ENCODE measurements at regions not wholly inside any gene's neighbourhood (a gene's known extent, or its start where the extent isn't known, plus 50 kb on each side); places are given as distances from the start of the nearest gene placed in this dataset.

GRCh38 chr16:64421515-64421914, 700.3 kb downstream of the CDH11 start:
- no peaks in the 10 kb centered on the region for H3K27me3 Mint-ChIP-seq (ENCODE audit: low read depth in 2 of 2)
- H3K9me3 Mint-ChIP-seq = peaks cover 19 to 29% of the 10 kb centered on the region in 2 donors
- H3K36me3 Mint-ChIP-seq = no peaks in the 10 kb centered on the region
- DNase-seq = no peak
- 55% methylated on average over 1 of the region's 1 CpG for WGBS (ENCODE audit: insufficient coverage)
- Histone ChIP-seq H3K36me3 (ENCODE audit: control insufficient read depth, insufficient read depth, low read length) (no peaks in the 10 kb centered on the region), H3K27me3 (ENCODE audit: control insufficient read depth, insufficient read depth, low read length) (no peaks in the 10 kb centered on the region), H3K4me1 (ENCODE audit: control insufficient read depth, insufficient read depth, low read length) (no peaks in the 10 kb centered on the region), H3K4me3 (ENCODE audit: low read length) (no peak overlapping the region), H3K9me3 (ENCODE audit: control insufficient read depth, insufficient read depth, low read length) (no peaks in the 10 kb centered on the region), H3K27ac (ENCODE audit: low read length) (no peak overlapping the region)
- TF ChIP-seq CTCF (IDR thresholded peaks at IDR 0.05) = no peak
- intact Hi-C loops (cut with micrococcal nuclease) = no loop called here
- H3K4me3 Mint-ChIP-seq = no peak overlapping the region
- no peak for ATAC-seq
- H3K27ac Mint-ChIP-seq = no peak overlapping the region
- no peaks in the 10 kb centered on the region for H3K4me1 Mint-ChIP-seq

- Mint-ChIP-seq H3K27ac (no peak overlapping the region), H3K9me3 (peaks cover 18 to 25% of the 10 kb centered on the region in 2 donors), H3K36me3 (no peaks in the 10 kb centered on the region), H3K4me1 (no peaks in the 10 kb centered on the region), H3K27me3 (ENCODE audit: low read depth in 2 of 2) (no peaks in the 10 kb centered on the region), H3K4me3 (no peak overlapping the region)
- no peaks in the 10 kb centered on the region for H3K27me3 ChIP-seq (ENCODE audit: control insufficient read depth, insufficient read depth, low read length)
- no peak overlapping the region for H3K4me3 ChIP-seq (ENCODE audit: low read length)
- intact Hi-C loops (cut with micrococcal nuclease) = no loop called here
- no peaks in the 10 kb centered on the region for H3K36me3 ChIP-seq (ENCODE audit: control insufficient read depth, insufficient read depth, low read length)
- DNase-seq = no peak
- 89% methylated on average over 2 of the region's 4 CpGs for WGBS (ENCODE audit: insufficient coverage)
- TF ChIP-seq CTCF (IDR thresholded peaks at IDR 0.05) = no peak
- no peaks in the 10 kb centered on the region for H3K4me1 ChIP-seq (ENCODE audit: control insufficient read depth, insufficient read depth, low read length)
- ATAC-seq = no peak
- no peaks in the 10 kb centered on the region for H3K9me3 ChIP-seq (ENCODE audit: control insufficient read depth, insufficient read depth, low read length)
- H3K27ac ChIP-seq (ENCODE audit: low read length) = no peak overlapping the region
These were observed 702.0 kb downstream of the CDH11 start for GRCh38 chr16:64419832-64420231.

DNA sequence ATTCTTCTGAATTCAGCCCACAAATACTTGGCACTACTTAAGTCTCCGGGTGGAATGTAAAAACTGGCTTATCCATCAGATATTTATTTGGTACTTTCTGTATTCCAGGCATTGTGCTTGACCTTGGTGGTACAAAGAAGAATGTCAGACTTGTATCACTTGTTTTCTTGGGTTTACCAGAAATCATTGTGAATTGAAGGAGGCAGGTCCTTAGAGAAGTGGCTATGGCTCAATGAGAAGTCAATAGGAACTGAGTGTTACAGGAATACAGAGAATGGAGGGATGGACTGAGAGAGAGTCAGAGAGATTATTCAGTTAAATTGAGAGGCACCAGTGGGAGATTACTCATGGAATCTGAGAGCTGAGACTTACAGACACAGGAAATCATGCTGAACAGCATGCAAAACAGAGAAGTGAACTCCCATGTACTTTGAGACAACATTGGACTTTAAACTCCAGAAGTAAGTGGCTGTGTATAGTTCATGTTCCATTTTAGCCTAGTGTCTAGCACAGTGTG, 704.1 kb downstream of the CDH11 start:
- Histone ChIP-seq H3K4me3 (ENCODE audit: low read length) (no peak overlapping the region), H3K4me1 (ENCODE audit: control insufficient read depth, insufficient read depth, low read length) (no peaks in the 10 kb centered on the region), H3K27me3 (ENCODE audit: control insufficient read depth, insufficient read depth, low read length) (no peaks in the 10 kb centered on the region), H3K36me3 (ENCODE audit: control insufficient read depth, insufficient read depth, low read length) (no peaks in the 10 kb centered on the region), H3K9me3 (ENCODE audit: control insufficient read depth, insufficient read depth, low read length) (no peaks in the 10 kb centered on the region), H3K27ac (ENCODE audit: low read length) (no peak overlapping the region)
- Mint-ChIP-seq H3K27me3 (ENCODE audit: low read depth in 2 of 2) (no peaks in the 10 kb centered on the region), H3K9me3 (peaks cover 14 to 31% of the 10 kb centered on the region in 2 donors), H3K36me3 (peaks cover 10% of the 10 kb centered on the region), H3K27ac (no peak overlapping the region), H3K4me1 (no peaks in the 10 kb centered on the region), H3K4me3 (no peak overlapping the region)
- no peak for TF ChIP-seq CTCF (IDR thresholded peaks at IDR 0.05)
- DNase-seq (no peak), ATAC-seq (no peak)
- intact Hi-C loops (cut with micrococcal nuclease) = no loop called here
- 71% methylated on average over 1 of the region's 1 CpG for WGBS (ENCODE audit: insufficient coverage)

All from natural killer cell (primary cell).